Glomerular endothelial cell (primary cell): ENCODE measurements at regions not wholly inside any gene's neighbourhood (a gene's known extent, or its start where the extent isn't known, plus 50 kb on each side); places are given as distances from the start of the nearest gene placed in this dataset.
"Not testable (repeated sequence)": the region's sequence is repeated elsewhere in the genome, so short reads cannot be mapped to it uniquely, and the experiment has no call there.

Source experiments
- DNase-seq: peaks from one replicate; pipeline ENCODE4 v3.0.0-alpha.2; 2011; ENCODE audit warnings: low read depth, low spot score; ENCODE audit errors: extremely low read depth

- DNase-seq = no peak
Measured at GRCh38 chr4:85102606-85103005, 136.1 kb upstream of the WDFY3 start.

- DNase-seq = no peak
Measured at GRCh38 chr4:85106166-85106565, 139.7 kb upstream of the WDFY3 start.

GRCh38 chr4:85106805-85107336 lies 140.4 kb upstream of the WDFY3 start:
- no peak for DNase-seq

- DNase-seq = no peak
Measured at GRCh38 chr4:85107553-85107952, 141.1 kb upstream of the WDFY3 start.

GRCh38 chr4:85113706-85114105 lies 147.2 kb upstream of the WDFY3 start:
- no peak for DNase-seq

- no peak for DNase-seq
Measured at GRCh38 chr4:85114526-85114925, 148.0 kb upstream of the WDFY3 start.

GRCh38 chr4:85116008-85116407 lies 149.5 kb upstream of the WDFY3 start:
- DNase-seq = no peak

- no peak for DNase-seq
Measured at GRCh38 chr4:85125688-85126087, 159.2 kb upstream of the WDFY3 start.

GRCh38 chr4:85126991-85127591 lies 160.6 kb upstream of the WDFY3 start:
- DNase-seq = no peak

GRCh38 chr4:85127653-85128052 lies 161.2 kb upstream of the WDFY3 start:
- no peak for DNase-seq

GRCh38 chr4:85128246-85129204 lies 162.0 kb upstream of the WDFY3 start:
- DNase-seq = no peak

- DNase-seq = not testable (repeated sequence)
Measured at GRCh38 chr4:85129354-85130125, 163.1 kb upstream of the WDFY3 start.

- no peak for DNase-seq
Measured at GRCh38 chr4:85132117-85132516, 165.6 kb upstream of the WDFY3 start.

GRCh38 chr4:85132570-85132969 lies 166.1 kb upstream of the WDFY3 start:
- no peak for DNase-seq

- not testable (repeated sequence) for DNase-seq
Measured at GRCh38 chr4:85139749-85140148, 173.3 kb upstream of the WDFY3 start.

- DNase-seq = no peak
Measured at GRCh38 chr4:85142451-85142850, 176.0 kb upstream of the WDFY3 start.

GRCh38 chr4:85147481-85148076 lies 181.1 kb upstream of the WDFY3 start:
- DNase-seq = peak; percentile 34

- DNase-seq = no peak
Measured at GRCh38 chr4:85149676-85150075, 183.2 kb upstream of the WDFY3 start.

- DNase-seq = no peak
Measured at GRCh38 chr4:85151371-85151770, 184.9 kb upstream of the WDFY3 start.

GRCh38 chr4:85151786-85152185 lies 185.3 kb upstream of the WDFY3 start:
- no peak for DNase-seq

GRCh38 chr4:85152480-85152879 lies 186.0 kb upstream of the WDFY3 start:
- no peak for DNase-seq
